BE2C (cell line): ENCODE measurements at regions not wholly inside any gene's neighbourhood (a gene's known extent, or its start where the extent isn't known, plus 50 kb on each side); places are given as distances from the start of the nearest gene placed in this dataset.

Experiments used
- DNase-seq: peaks from one replicate; pipeline ENCODE4 v3.0.0-alpha.2; 2020
- H3K27me3 ChIP-seq: fragments of 250-450 bp; sonication (Bioruptor Pico); 2 replicates; pipeline ENCODE4 v1.5.1; 2020; ENCODE audit warnings: mild to moderate bottlenecking
- H3K36me3 ChIP-seq: fragments of 250-450 bp; sonication (Bioruptor Pico); 2 replicates; pipeline ENCODE4 v1.5.1; 2020; ENCODE audit warnings: mild to moderate bottlenecking
- H3K4me1 ChIP-seq: fragments of 250-450 bp; sonication (Bioruptor Pico); 2 replicates; pipeline ENCODE4 v1.5.1; 2020
- H3K4me3 ChIP-seq: 2 replicates; pipeline ENCODE4 v1.5.1; 2011; ENCODE audit warnings: low read depth, low read length
- H3K9me3 ChIP-seq: fragments of 250-450 bp; sonication (Bioruptor Pico); 2 replicates; pipeline ENCODE4 v1.5.1; 2020
- TF ChIP-seq, protein P1 (sequence below): IDR thresholded peaks from 2 replicates; pipeline ENCODE4 v1.5.1; 2012; ENCODE audit warnings: mild to moderate bottlenecking, low read depth, low read length

DNA sequence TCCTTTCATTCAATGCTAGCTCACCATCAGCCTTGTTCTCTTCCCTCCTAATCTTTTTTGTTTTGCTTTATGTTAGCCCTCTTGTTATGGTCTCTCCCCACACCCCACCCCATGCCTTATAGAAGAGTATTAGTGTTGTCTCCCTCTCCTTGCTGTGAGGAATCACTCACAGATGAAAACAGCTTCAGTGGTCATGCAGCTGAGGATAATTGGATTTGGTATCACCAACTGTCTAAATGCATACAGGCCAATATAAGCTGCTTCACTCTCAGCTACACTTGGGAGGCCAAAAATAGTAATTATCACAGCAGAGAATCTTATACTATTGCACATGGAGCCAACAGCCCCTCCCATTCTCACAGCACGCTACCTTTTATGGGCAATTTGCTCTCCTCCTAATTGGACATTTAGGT is 494.6 kb upstream of the FAM241A start:
- Histone ChIP-seq H3K9me3 (no peaks in the 10 kb centered on the region), H3K4me1 (peaks cover 5% of the 10 kb centered on the region), H3K4me3 (no peak overlapping the region), H3K27me3 (no peaks in the 10 kb centered on the region; the same call in none of the 2 replicates), H3K36me3 (no peaks in the 10 kb centered on the region)
- TF ChIP-seq, protein P1, sequence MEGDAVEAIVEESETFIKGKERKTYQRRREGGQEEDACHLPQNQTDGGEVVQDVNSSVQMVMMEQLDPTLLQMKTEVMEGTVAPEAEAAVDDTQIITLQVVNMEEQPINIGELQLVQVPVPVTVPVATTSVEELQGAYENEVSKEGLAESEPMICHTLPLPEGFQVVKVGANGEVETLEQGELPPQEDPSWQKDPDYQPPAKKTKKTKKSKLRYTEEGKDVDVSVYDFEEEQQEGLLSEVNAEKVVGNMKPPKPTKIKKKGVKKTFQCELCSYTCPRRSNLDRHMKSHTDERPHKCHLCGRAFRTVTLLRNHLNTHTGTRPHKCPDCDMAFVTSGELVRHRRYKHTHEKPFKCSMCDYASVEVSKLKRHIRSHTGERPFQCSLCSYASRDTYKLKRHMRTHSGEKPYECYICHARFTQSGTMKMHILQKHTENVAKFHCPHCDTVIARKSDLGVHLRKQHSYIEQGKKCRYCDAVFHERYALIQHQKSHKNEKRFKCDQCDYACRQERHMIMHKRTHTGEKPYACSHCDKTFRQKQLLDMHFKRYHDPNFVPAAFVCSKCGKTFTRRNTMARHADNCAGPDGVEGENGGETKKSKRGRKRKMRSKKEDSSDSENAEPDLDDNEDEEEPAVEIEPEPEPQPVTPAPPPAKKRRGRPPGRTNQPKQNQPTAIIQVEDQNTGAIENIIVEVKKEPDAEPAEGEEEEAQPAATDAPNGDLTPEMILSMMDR: no peak
- DNase-seq: no peak

DNA sequence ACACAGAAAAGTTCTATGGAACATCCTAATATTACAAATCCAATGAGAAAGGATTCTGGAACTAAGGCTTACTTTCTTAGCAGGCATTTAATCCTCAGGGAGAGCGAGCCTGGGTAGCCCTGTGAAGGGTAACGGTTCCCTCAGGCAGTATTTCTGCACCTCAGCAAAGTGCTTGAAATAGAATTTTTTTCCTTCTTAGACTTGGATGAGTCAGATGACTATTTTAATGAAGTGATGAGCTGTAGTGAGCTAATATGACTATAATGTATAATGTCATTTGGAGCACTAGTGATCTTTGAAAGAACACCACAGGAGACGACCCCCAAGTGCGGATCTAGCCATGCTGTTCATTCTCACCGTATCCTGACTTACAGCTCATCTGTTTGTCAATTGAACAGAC is 493.0 kb upstream of the FAM241A start:
- no peaks in the 10 kb centered on the region for H3K36me3 ChIP-seq
- H3K4me3 ChIP-seq: no peak overlapping the region
- TF ChIP-seq, protein P1: no peak
- no peaks in the 10 kb centered on the region for H3K9me3 ChIP-seq
- H3K4me1 ChIP-seq: peaks cover 5% of the 10 kb centered on the region
- H3K27me3 ChIP-seq: no peaks in the 10 kb centered on the region; the same call in none of the 2 replicates
- no peak for DNase-seq

DNA sequence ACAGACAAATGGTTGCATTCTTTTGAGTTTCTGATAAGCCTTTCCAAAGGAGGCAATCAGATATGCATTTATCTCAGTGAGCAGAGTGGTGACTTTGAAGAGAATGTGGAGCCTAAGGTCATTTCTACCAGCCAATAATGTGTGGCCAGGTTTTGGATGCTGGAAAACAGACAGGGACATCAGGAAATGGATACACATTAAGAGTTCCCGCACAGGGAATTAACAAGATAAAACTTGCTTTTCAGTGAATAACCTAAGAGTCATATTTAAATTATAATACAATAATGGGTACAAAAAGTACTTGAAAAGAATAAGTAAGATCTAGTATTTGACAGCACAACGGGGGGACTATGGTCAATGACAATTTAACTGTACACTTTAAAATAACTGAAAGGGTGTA is 492.3 kb upstream of the FAM241A start:
- H3K4me3 ChIP-seq: no peak overlapping the region
- TF ChIP-seq, protein P1: no peak
- DNase-seq: no peak
- H3K9me3 ChIP-seq: no peaks in the 10 kb centered on the region
- no peaks in the 10 kb centered on the region for H3K36me3 ChIP-seq
- peaks cover 5% of the 10 kb centered on the region for H3K4me1 ChIP-seq
- H3K27me3 ChIP-seq: no peaks in the 10 kb centered on the region; the same call in none of the 2 replicates

DNA sequence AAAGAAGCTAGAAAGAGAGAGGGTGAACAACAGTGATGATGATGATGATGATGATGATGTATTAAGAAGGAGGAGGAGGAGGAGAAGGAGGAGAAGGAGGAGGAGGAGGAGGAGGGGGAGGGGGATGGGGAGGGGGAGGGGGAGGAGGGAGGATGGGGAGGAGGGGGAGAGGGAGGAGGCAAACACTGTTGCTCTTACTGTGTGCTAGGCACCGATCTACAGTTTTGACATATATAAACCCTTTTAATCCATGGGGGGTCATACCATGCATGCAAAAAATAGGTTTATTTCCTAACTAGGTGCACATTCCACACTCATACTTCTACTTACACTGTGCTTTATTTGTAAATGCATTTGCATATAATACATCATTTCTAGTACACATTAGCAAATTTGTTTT is 482.8 kb upstream of the FAM241A start:
- H3K4me1 ChIP-seq: no peaks in the 10 kb centered on the region
- no peaks in the 10 kb centered on the region for H3K9me3 ChIP-seq
- H3K36me3 ChIP-seq: no peaks in the 10 kb centered on the region
- no peak overlapping the region for H3K4me3 ChIP-seq
- no peaks in the 10 kb centered on the region for H3K27me3 ChIP-seq
- TF ChIP-seq, protein P1: no peak
- no peak for DNase-seq

DNA sequence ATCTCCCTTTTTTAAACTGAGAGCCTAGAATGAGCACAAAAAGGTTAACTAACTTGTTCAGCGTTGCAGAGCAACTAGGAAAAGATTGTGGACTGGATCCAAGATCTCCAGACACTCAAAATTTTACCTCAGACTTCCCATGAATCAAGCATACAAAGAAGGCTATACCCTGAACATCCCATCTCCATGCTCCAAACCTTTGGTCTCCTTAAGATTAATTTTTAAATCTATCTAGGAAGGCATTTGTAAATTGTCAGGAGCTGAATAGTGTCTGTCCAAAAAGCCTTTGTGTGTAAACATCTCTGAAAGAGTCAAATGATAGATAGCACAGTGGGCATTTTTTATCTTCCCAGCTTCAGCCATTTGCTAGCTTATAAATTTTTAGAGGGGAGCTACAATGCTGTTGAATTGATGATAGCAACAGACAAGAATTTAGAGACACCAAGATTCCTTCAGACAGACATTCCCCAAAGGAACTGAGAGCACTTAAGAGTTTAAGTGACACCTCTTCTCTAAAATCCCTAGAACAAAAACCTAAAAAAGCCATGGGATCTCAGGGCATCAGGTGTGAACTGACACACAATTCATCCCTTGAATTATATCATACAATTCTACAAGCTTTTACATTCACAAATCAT is 480.8 kb upstream of the FAM241A start:
- Histone ChIP-seq H3K4me3 (no peak overlapping the region), H3K4me1 (no peaks in the 10 kb centered on the region), H3K36me3 (no peaks in the 10 kb centered on the region), H3K27me3 (no peaks in the 10 kb centered on the region), H3K9me3 (no peaks in the 10 kb centered on the region)
- TF ChIP-seq, protein P1: no peak
- DNase-seq: no peak

DNA sequence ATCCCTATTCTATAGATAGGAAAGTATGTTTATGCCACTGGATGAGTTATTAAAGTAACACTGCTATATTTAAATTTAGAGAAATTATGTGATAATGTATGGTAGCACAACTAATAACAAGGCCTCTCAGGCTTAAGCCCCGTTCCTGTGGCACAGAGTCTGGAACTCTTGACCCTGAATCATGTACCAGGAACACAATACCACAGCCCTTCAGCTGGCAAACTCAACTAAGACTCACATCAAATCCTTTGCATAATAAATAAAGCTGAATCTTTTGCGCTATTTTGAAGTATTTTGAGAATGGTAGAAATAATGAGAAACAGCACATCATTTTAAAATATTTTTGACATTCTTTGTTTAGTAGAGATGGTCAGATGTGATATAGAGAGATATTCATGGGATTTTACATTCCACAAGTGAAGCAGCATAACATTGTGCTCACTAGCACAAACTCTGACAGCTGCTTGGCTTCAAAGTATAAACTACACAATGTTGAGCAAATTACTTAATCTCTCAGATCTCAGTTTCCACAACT is 478.4 kb upstream of the FAM241A start:
- no peaks in the 10 kb centered on the region for H3K36me3 ChIP-seq
- no peaks in the 10 kb centered on the region for H3K27me3 ChIP-seq
- TF ChIP-seq, protein P1: no peak
- no peaks in the 10 kb centered on the region for H3K4me1 ChIP-seq
- H3K9me3 ChIP-seq: no peaks in the 10 kb centered on the region
- DNase-seq: no peak
- H3K4me3 ChIP-seq: no peak overlapping the region
